Endodermal cell (in vitro differentiated cells): ENCODE measurements at regions not wholly inside any gene's neighbourhood (a gene's known extent, or its start where the extent isn't known, plus 50 kb on each side); places are given as distances from the start of the nearest gene placed in this dataset.

Source experiments
- DNase-seq: peaks from one replicate; pipeline ENCODE4 v3.0.0-alpha.2; 2017
- H3K27ac ChIP-seq: 2 replicates; pipeline ENCODE4 v1.5.1; 2013; ENCODE audit warnings: mild to moderate bottlenecking, low read depth, low read length, moderate library complexity
- H3K27me3 ChIP-seq: 2 replicates; pipeline ENCODE4 v1.6.1; 2013; ENCODE audit warnings: mild to moderate bottlenecking, low read length, moderate library complexity; ENCODE audit not compliant: insufficient read depth, control insufficient read depth, poor library complexity, severe bottlenecking
- H3K36me3 ChIP-seq: 2 replicates; pipeline ENCODE4 v1.7.0; 2013; ENCODE audit warnings: mild to moderate bottlenecking, low read length, moderate library complexity; ENCODE audit not compliant: control insufficient read depth, insufficient read depth
- H3K4me1 ChIP-seq: one replicate; pipeline ENCODE4 v1.7.0; 2013; ENCODE audit warnings: low read length; ENCODE audit not compliant: control insufficient read depth, insufficient read depth
- H3K4me3 ChIP-seq: 2 replicates; pipeline ENCODE4 v1.5.1; 2013; ENCODE audit warnings: mild to moderate bottlenecking, low read length, moderate library complexity
- H3K9ac ChIP-seq: 2 replicates; pipeline ENCODE4 v1.6.1; 2013; ENCODE audit warnings: mild to moderate bottlenecking, low read length, moderate library complexity; ENCODE audit not compliant: poor library complexity, severe bottlenecking; ENCODE audit errors: extremely low read depth
- H3K9me3 ChIP-seq: 2 replicates; pipeline ENCODE4 v1.6.1; 2013; ENCODE audit warnings: mild to moderate bottlenecking, low read length, moderate library complexity; ENCODE audit not compliant: control insufficient read depth
- H3K27ac Mint-ChIP-seq: 2 replicates; pipeline ENCODE4 v1.8.0; 2020; ENCODE audit warnings: mixed read lengths
- H3K27me3 Mint-ChIP-seq: 2 replicates; pipeline ENCODE4 v1.8.0; 2021; ENCODE audit warnings: mild to moderate bottlenecking, mixed read lengths; ENCODE audit not compliant: insufficient read depth
- H3K36me3 Mint-ChIP-seq: 2 replicates; pipeline ENCODE4 v1.8.0; 2020; ENCODE audit warnings: low read depth, mixed read lengths
- H3K4me1 Mint-ChIP-seq: 2 replicates; pipeline ENCODE4 v1.8.0; 2020; ENCODE audit warnings: mixed read lengths
- H3K4me3 Mint-ChIP-seq: 2 replicates; pipeline ENCODE4 v1.8.0; 2020; ENCODE audit warnings: mild to moderate bottlenecking, moderate library complexity, mixed read lengths
- H3K9me3 Mint-ChIP-seq: 2 replicates; pipeline ENCODE4 v1.8.0; 2020; ENCODE audit warnings: mild to moderate bottlenecking, mixed read lengths
- WGBS, 2 experiments: methylation state at CpG; one replicate each; pipeline versions ENCODE4 v1.1.5 to v1.1.7; 2013; ENCODE audit warnings: missing lambda C conversion rate in 2 of 2, mixed read lengths in 1 of 2; ENCODE audit not compliant: insufficient coverage in 1 of 2, insufficient read length in 1 of 2; 5-methylcytosine and 5-hydroxymethylcytosine counted together
- TF ChIP-seq, protein P1 (sequence below): fragments of 200-600 bp; sonication (generic); conservative IDR thresholded peaks from 2 replicates; pipeline ENCODE4 v1.5.0; 2021; ENCODE audit warnings: antibody characterized with exemption, mild to moderate bottlenecking

DNA sequence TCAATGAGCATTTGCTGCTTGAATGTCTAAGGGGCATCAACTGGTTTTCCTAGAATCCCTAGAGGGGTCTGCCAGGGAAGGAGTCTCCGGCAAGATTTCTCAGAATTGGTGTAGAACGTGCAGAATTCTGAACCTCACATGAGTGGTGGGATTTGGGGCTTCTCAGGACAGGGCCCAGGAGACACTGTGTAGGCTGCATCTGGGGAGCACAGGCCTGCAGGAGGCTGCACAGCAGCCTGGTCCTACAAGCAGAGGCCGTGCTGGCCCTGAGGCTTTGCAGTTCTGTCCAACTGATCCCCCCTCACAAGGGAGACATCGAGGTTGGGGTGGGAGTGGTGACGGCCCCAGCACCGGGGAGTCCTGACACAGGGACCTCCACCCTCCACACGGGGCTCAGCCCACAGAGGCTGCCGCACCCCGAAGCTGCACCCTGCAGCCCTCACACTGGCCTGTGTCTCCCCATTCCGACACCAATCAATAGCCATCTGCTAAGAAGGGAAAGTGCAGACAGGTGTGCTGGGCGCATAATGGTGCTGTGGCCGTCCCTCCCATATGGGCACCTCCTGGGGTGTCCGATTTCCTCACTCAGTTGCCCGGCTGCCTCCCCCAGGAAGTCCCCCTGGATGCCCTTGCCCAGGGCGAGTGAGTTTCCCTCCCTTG, 688.1 kb downstream of the BRD1 start:
- no peaks in the 10 kb centered on the region for H3K27me3 Mint-ChIP-seq
- 84 to 86% methylated on average over 9 to 15 of the region's 15 CpGs for whole genome bisulfite sequencing, 2 experiments
- no peaks in the 10 kb centered on the region for H3K9me3 Mint-ChIP-seq
- TF ChIP-seq, protein P1, sequence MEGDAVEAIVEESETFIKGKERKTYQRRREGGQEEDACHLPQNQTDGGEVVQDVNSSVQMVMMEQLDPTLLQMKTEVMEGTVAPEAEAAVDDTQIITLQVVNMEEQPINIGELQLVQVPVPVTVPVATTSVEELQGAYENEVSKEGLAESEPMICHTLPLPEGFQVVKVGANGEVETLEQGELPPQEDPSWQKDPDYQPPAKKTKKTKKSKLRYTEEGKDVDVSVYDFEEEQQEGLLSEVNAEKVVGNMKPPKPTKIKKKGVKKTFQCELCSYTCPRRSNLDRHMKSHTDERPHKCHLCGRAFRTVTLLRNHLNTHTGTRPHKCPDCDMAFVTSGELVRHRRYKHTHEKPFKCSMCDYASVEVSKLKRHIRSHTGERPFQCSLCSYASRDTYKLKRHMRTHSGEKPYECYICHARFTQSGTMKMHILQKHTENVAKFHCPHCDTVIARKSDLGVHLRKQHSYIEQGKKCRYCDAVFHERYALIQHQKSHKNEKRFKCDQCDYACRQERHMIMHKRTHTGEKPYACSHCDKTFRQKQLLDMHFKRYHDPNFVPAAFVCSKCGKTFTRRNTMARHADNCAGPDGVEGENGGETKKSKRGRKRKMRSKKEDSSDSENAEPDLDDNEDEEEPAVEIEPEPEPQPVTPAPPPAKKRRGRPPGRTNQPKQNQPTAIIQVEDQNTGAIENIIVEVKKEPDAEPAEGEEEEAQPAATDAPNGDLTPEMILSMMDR: no peak
- Histone ChIP-seq H3K9me3 (no peaks in the 10 kb centered on the region), H3K4me1 (no peaks in the 10 kb centered on the region), H3K9ac (no peak overlapping the region), H3K36me3 (no peaks in the 10 kb centered on the region), H3K27ac (no peak overlapping the region), H3K27me3 (no peaks in the 10 kb centered on the region), H3K4me3 (no peak overlapping the region)
- no peaks in the 10 kb centered on the region for H3K4me1 Mint-ChIP-seq
- no peak overlapping the region for H3K27ac Mint-ChIP-seq
- no peaks in the 10 kb centered on the region for H3K36me3 Mint-ChIP-seq
- no peak overlapping the region for H3K4me3 Mint-ChIP-seq
- DNase-seq: no peak

DNA sequence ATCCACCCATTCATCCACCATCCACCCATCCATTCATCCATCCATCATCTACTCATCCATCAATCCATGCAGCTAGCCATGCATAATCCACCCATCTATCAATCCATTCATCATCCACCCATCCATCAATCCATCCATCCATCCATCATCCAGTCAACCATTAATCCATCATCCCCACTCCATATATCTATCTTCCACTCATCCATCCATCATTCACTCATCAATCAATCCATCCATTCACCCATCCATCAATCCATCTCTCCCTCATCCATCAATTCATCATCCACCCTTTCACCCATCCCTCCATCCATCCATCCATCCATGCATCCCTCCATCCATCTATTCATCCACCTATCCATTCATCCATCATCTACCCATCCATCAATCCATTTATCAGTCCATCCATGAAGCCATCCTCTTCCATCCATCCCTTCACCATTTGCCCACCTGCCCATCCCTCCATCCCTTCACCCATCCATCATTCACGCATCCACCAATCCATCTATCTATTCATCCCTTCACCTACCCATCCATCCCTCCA, 689.4 kb downstream of the BRD1 start:
- Histone ChIP-seq H3K27me3 (no peaks in the 10 kb centered on the region), H3K36me3 (no peaks in the 10 kb centered on the region), H3K4me1 (no peaks in the 10 kb centered on the region), H3K9ac (no peak overlapping the region), H3K4me3 (no peak overlapping the region), H3K27ac (no peak overlapping the region), H3K9me3 (no peaks in the 10 kb centered on the region)
- Mint-ChIP-seq H3K4me1 (no peaks in the 10 kb centered on the region), H3K4me3 (no peak overlapping the region), H3K9me3 (no peaks in the 10 kb centered on the region), H3K36me3 (no peaks in the 10 kb centered on the region), H3K27ac (no peak overlapping the region), H3K27me3 (no peaks in the 10 kb centered on the region)
- TF ChIP-seq, protein P1: no peak
- DNase-seq: no peak
- WGBS, 2 experiments: 90 to 100% methylated on average over 1 of the region's 1 CpG

DNA sequence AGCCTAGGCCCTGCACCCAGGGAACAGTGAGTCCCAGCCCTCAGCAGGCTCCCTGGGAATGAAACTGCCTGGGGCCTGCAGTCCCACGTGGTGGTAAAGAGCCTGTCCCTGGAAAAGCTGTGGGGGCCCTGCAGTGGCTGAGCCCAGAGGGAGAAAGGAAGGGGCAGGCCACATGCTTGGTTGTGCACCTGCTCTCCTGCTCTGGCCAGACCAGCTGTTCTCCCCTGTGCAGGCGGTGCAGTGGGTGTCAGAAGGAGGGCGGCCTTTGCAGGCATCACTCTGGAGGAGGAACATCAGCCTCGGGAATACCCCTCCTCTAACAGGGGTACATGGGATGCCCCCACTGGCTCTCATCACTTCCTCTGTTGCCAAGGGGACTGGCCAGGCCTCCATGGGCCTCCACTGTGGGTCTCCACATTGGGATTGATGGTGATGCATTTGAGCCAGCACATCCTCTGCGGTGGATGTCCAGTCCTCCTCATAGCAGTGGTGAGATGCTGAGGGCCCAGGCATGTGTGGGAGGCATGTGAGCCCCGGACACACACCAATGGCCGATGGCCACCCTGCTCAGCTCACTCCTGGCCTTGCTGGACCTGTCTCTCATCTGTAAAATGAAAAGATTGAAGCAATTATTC, 690.4 kb downstream of the BRD1 start:
- no peaks in the 10 kb centered on the region for H3K4me1 ChIP-seq
- no peak overlapping the region for H3K9ac ChIP-seq
- Mint-ChIP-seq H3K4me3 (no peak overlapping the region), H3K9me3 (no peaks in the 10 kb centered on the region), H3K27ac (no peak overlapping the region), H3K36me3 (no peaks in the 10 kb centered on the region), H3K27me3 (no peaks in the 10 kb centered on the region), H3K4me1 (no peaks in the 10 kb centered on the region)
- H3K27me3 ChIP-seq: no peaks in the 10 kb centered on the region
- TF ChIP-seq, protein P1: no peak
- no peak for DNase-seq
- H3K9me3 ChIP-seq: no peaks in the 10 kb centered on the region
- WGBS, 2 experiments: 81 to 89% methylated on average over 5 to 7 of the region's 7 CpGs
- no peak overlapping the region for H3K4me3 ChIP-seq
- H3K27ac ChIP-seq: no peak overlapping the region
- no peaks in the 10 kb centered on the region for H3K36me3 ChIP-seq
